WTC11 (cell line): ENCODE measurements at regions not wholly inside any gene's neighbourhood (a gene's known extent, or its start where the extent isn't known, plus 50 kb on each side); places are given as distances from the start of the nearest gene placed in this dataset.

Experiments used
- ATF3 ChIP-seq: sonication (generic); formaldehyde crosslinking; conservative IDR thresholded peaks from 2 replicates; pipeline ENCODE4 v1.8.1; 2022; ENCODE audit warnings: mild to moderate bottlenecking, missing genetic modification reagents
- CTCF ChIP-seq: fragments of 200-600 bp; IDR thresholded peaks from 2 replicates; pipeline ENCODE4 v1.8.0; 2022; ENCODE audit warnings: antibody characterized with exemption
- ESRRA ChIP-seq: sonication (generic); formaldehyde crosslinking; IDR thresholded peaks from 2 replicates; pipeline ENCODE4 v1.8.1; 2022; ENCODE audit warnings: mild to moderate bottlenecking, missing genetic modification reagents, borderline replicate concordance
- HMGXB4 ChIP-seq: sonication (generic); formaldehyde crosslinking; IDR thresholded peaks from 2 replicates; pipeline ENCODE4 v1.8.1; 2023; ENCODE audit warnings: mild to moderate bottlenecking, moderate library complexity, missing genetic modification reagents
- NFYB ChIP-seq: sonication (generic); formaldehyde crosslinking; conservative IDR thresholded peaks from 2 replicates; pipeline ENCODE4 v1.8.0; 2022; ENCODE audit warnings: low read depth, missing genetic modification reagents
- NR3C1 ChIP-seq: sonication (generic); formaldehyde crosslinking; conservative IDR thresholded peaks from 2 replicates; pipeline ENCODE4 v1.8.1; 2023; ENCODE audit warnings: low read depth, mild to moderate bottlenecking, missing genetic modification reagents
- TEAD1 ChIP-seq: sonication (generic); formaldehyde crosslinking; IDR thresholded peaks from 2 replicates; pipeline ENCODE4 v1.8.0; 2022; ENCODE audit warnings: mild to moderate bottlenecking, missing genetic modification reagents

GRCh38 chr7:52026140-52026539 lies 709.5 kb upstream of the COBL start:
- TF ChIP-seq NFYB (no peak), CTCF (no peak), NR3C1 (CRISPR knock-in tag) (no peak), ESRRA (no peak), TEAD1 (CRISPR knock-in tag) (no peak), ATF3 (CRISPR knock-in tag) (no peak), HMGXB4 (CRISPR knock-in tag) (no peak)
